Lung (tissue), 11 donors: ENCODE measurements at regions not wholly inside any gene's neighbourhood (a gene's known extent, or its start where the extent isn't known, plus 50 kb on each side); places are given as distances from the start of the nearest gene placed in this dataset.

Source experiments
- ATAC-seq: fragments of 200-7000 bp; cut with Tn5 transposase; one replicate; pipeline ENCODE4 v1.9.1; 2020; ENCODE audit warnings: moderate number of reproducible peaks; ENCODE audit not compliant: insufficient read depth, low FRiP score
- DNase-seq, 3 donors: peaks; one replicate each; pipeline ENCODE4 v3.0.0-alpha.2; 2013 to 2017
- H3K27ac ChIP-seq, 2 donors: one replicate each; pipeline ENCODE4 v1.5.1; 2013; ENCODE audit warnings: mild to moderate bottlenecking in 2 of 2, moderate library complexity in 2 of 2, control low read depth in 1 of 2, inconsistent platforms in 1 of 2, low read depth in 1 of 2, low read length in 1 of 2
- H3K27me3 ChIP-seq, 3 donors: one replicate each; pipeline ENCODE4 v1.5.1; 2013; ENCODE audit warnings: low read length in 2 of 3; ENCODE audit not compliant: control insufficient read depth in 3 of 3, insufficient read depth in 3 of 3
- H3K36me3 ChIP-seq, 4 donors: one replicate each; pipeline ENCODE4 v1.5.1; 2013; ENCODE audit warnings: low read length in 4 of 4, mild to moderate bottlenecking in 1 of 4, moderate library complexity in 1 of 4; ENCODE audit not compliant: control insufficient read depth in 4 of 4, insufficient read depth in 4 of 4
- H3K4me1 ChIP-seq, 5 donors: one replicate each; pipeline ENCODE4 v1.5.1; 2013; ENCODE audit warnings: low read length in 5 of 5, mild to moderate bottlenecking in 2 of 5, moderate library complexity in 1 of 5; ENCODE audit not compliant: control insufficient read depth in 5 of 5, insufficient read depth in 5 of 5
- H3K4me3 ChIP-seq: one replicate; pipeline ENCODE4 v1.5.1; 2013; ENCODE audit warnings: mild to moderate bottlenecking, control low read depth, moderate library complexity
- H3K9ac ChIP-seq, 2 donors: one replicate each; pipeline ENCODE4 v1.5.1; 2013; ENCODE audit warnings: low read length in 2 of 2, control low read depth in 1 of 2; ENCODE audit not compliant: insufficient read depth in 1 of 2
- H3K9me3 ChIP-seq, 4 donors: one replicate each; pipeline ENCODE4 v1.5.1; 2013; ENCODE audit warnings: low read length in 3 of 4, mild to moderate bottlenecking in 1 of 4, moderate library complexity in 1 of 4; ENCODE audit not compliant: control insufficient read depth in 4 of 4, insufficient read depth in 3 of 4
- WGBS, 2 donors: extraction: QIAGEN DNeasy Blood & Tissue Kit; methylation state at CpG; one replicate each; pipeline ENCODE4 v1.1.7; 2013; 5-methylcytosine and 5-hydroxymethylcytosine counted together
- TF ChIP-seq, protein P1 (sequence below): IDR thresholded peaks from 2 replicates; pipeline ENCODE4 v1.5.1; 2012; ENCODE audit warnings: mild to moderate bottlenecking; ENCODE audit errors: control extremely low read depth, extremely low read depth
- donor health status: control.
- donor health status: control.
- donor health status: Bipolar disorder and iron deficiency.
- donor health status: healthy.
- donor health status: DM: yes; HTN: yes; CAD: no.

GRCh38 chr1:96581772-96582171 is 139.8 kb upstream of the PTBP2 start:
- Histone ChIP-seq H3K27me3 (no peaks in the 10 kb centered on the region), H3K27ac (no peak overlapping the region), H3K4me1 (no peaks in the 10 kb centered on the region), H3K9me3 (no peaks in the 10 kb centered on the region), H3K9ac (no peak overlapping the region), H3K36me3 (no peaks in the 10 kb centered on the region), H3K4me3 (no peak overlapping the region)
- ATAC-seq (no peak), DNase-seq (no peak)
- TF ChIP-seq, protein P1, sequence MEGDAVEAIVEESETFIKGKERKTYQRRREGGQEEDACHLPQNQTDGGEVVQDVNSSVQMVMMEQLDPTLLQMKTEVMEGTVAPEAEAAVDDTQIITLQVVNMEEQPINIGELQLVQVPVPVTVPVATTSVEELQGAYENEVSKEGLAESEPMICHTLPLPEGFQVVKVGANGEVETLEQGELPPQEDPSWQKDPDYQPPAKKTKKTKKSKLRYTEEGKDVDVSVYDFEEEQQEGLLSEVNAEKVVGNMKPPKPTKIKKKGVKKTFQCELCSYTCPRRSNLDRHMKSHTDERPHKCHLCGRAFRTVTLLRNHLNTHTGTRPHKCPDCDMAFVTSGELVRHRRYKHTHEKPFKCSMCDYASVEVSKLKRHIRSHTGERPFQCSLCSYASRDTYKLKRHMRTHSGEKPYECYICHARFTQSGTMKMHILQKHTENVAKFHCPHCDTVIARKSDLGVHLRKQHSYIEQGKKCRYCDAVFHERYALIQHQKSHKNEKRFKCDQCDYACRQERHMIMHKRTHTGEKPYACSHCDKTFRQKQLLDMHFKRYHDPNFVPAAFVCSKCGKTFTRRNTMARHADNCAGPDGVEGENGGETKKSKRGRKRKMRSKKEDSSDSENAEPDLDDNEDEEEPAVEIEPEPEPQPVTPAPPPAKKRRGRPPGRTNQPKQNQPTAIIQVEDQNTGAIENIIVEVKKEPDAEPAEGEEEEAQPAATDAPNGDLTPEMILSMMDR, result no peak
- 70 to 72% methylated on average over 7 of the region's 7 CpGs for WGBS, 2 donors

GRCh38 chr1:96583903-96584302 is 137.7 kb upstream of the PTBP2 start:
- TF ChIP-seq, protein P1, result no peak
- Histone ChIP-seq H3K4me1 (peaks cover 0 to 12% (median 0%) of the 10 kb centered on the region in 5 donors), H3K27me3 (no peaks in the 10 kb centered on the region), H3K36me3 (no peaks in the 10 kb centered on the region), H3K27ac (no peak overlapping the region), H3K9ac (no peak overlapping the region), H3K9me3 (no peaks in the 10 kb centered on the region), H3K4me3 (no peak overlapping the region)
- ATAC-seq, result no peak
- DNase-seq, result no peak

- WGBS, 2 donors, result 74 to 79% methylated on average over 4 of the region's 4 CpGs
- ATAC-seq, result no peak
These were observed 134.4 kb upstream of the PTBP2 start for GRCh38 chr1:96587222-96587621.

More at GRCh38 chr1:96587222-96587621, 134.4 kb upstream of the PTBP2 start:
- Histone ChIP-seq H3K9ac (no peak overlapping the region), H3K27ac (no peak overlapping the region), H3K4me3 (no peak overlapping the region), H3K27me3 (no peaks in the 10 kb centered on the region), H3K9me3 (no peaks in the 10 kb centered on the region), H3K4me1 (peaks cover 0 to 12% (median 0%) of the 10 kb centered on the region in 5 donors), H3K36me3 (no peaks in the 10 kb centered on the region)
- TF ChIP-seq, protein P1, result no peak
- DNase-seq, result no peak
